ENCODE measurements at regions not wholly inside any gene's neighbourhood (a gene's known extent, or its start where the extent isn't known, plus 50 kb on each side); places are given as distances from the start of the nearest gene placed in this dataset.

- in situ Hi-C loops (cut with HindIII; ENCODE audit: extremely low pct_ligation_motif_present, low pct_unique_long_range_greater_than_20kb), result no loop called here
- no peak for TF ChIP-seq DNMT1 (CRISPR knock-in tag; IDR thresholded peaks at IDR 0.05)
- TF ChIP-seq ZNF839 (CRISPR knock-in tag; IDR thresholded peaks at IDR 0.05; ENCODE audit: borderline replicate concordance), result no peak
- TF ChIP-seq ZNF770 (CRISPR knock-in tag; IDR thresholded peaks at IDR 0.05), result no peak
- TF ChIP-seq ELK4 (CRISPR knock-in tag; IDR thresholded peaks at IDR 0.05; ENCODE audit: borderline replicate concordance), result no peak
- Histone ChIP-seq H2AFZ (ENCODE audit: low read length) (no peak overlapping the region), H3K27me3 (ENCODE audit: control insufficient read depth in 1 of 2, insufficient read depth in 2 of 2, low read length in 2 of 2) (no peaks in the 10 kb centered on the region), H3K36me3 (replicated peaks in 1 of 2; ENCODE audit: control insufficient read depth in 1 of 2, insufficient read depth in 2 of 2, low read length in 2 of 2) (no peaks in the 10 kb centered on the region), H3K27ac (ENCODE audit: extremely low read length, insufficient read depth, low read length) (no peak overlapping the region), H3K4me3 (replicated peaks in 1 of 3; ENCODE audit: insufficient read depth in 1 of 3, low read depth in 2 of 3, low read length in 3 of 3) (no peak overlapping the region), H3K4me2 (ENCODE audit: low read depth, low read length) (no peak overlapping the region), H3K9ac (ENCODE audit: insufficient read depth, low read depth, low read length) (no peak overlapping the region), H4K20me1 (ENCODE audit: insufficient read depth, low read length) (no peaks in the 10 kb centered on the region), H3K9me3 (ENCODE audit: low read length) (peaks cover 11% of the 10 kb centered on the region; the same call in 1 of the 2 replicates), H3K4me1 (ENCODE audit: insufficient read depth, low read length) (no peaks in the 10 kb centered on the region), H3K79me2 (ENCODE audit: insufficient read depth, low read length) (no peaks in the 10 kb centered on the region)
- POLR2A ChIA-PET, result no interaction called here
- 0% methylated on average over 2 of the region's 2 CpGs for WGBS (ENCODE audit: low lambda C conversion rate)
- intact Hi-C loops (cut with micrococcal nuclease; ENCODE audit: unreplicated experiment), result no loop called here
- FAIRE-seq, result no peak
- CTCF ChIA-PET (ENCODE audit: low intra/inter-chr PET ratio, low total read pairs), result no interaction called here
- no peak for ATAC-seq
- no TSS peak for BruUV-seq (replicated peaks)
- DNase-seq (ENCODE audit: low spot score), result no peak
Observed at GRCh38 chr2:228268301-228268700, 86.8 kb upstream of the SPHKAP start.

GRCh38 chr2:228263156-228263555, 81.7 kb upstream of the SPHKAP start:
- DNase-seq (ENCODE audit: low spot score) (no peak), ATAC-seq (no peak), FAIRE-seq (no peak)
- Histone ChIP-seq H3K27ac (ENCODE audit: extremely low read length, insufficient read depth, low read length) (no peak overlapping the region), H3K4me3 (replicated peaks in 1 of 3; ENCODE audit: insufficient read depth in 1 of 3, low read depth in 2 of 3, low read length in 3 of 3) (no peak overlapping the region), H3K9me3 (ENCODE audit: low read length) (no peaks in the 10 kb centered on the region), H4K20me1 (ENCODE audit: insufficient read depth, low read length) (no peaks in the 10 kb centered on the region), H3K4me1 (ENCODE audit: insufficient read depth, low read length) (no peaks in the 10 kb centered on the region), H3K27me3 (ENCODE audit: control insufficient read depth in 1 of 2, insufficient read depth in 2 of 2, low read length in 2 of 2) (no peaks in the 10 kb centered on the region), H3K9ac (ENCODE audit: insufficient read depth, low read depth, low read length) (no peak overlapping the region), H3K79me2 (ENCODE audit: insufficient read depth, low read length) (no peaks in the 10 kb centered on the region), H3K36me3 (replicated peaks in 1 of 2; ENCODE audit: control insufficient read depth in 1 of 2, insufficient read depth in 2 of 2, low read length in 2 of 2) (no peaks in the 10 kb centered on the region), H3K4me2 (ENCODE audit: low read depth, low read length) (no peak overlapping the region), H2AFZ (ENCODE audit: low read length) (no peak overlapping the region)
- in situ Hi-C loops (cut with HindIII; ENCODE audit: extremely low pct_ligation_motif_present, low pct_unique_long_range_greater_than_20kb) (no loop called here), intact Hi-C loops (cut with micrococcal nuclease; ENCODE audit: unreplicated experiment) (no loop called here)
- ChIA-PET CTCF (ENCODE audit: low intra/inter-chr PET ratio, low total read pairs) (no interaction called here), POLR2A (no interaction called here)
- BruUV-seq (replicated peaks), result no TSS peak
- 78% methylated on average over 3 of the region's 3 CpGs for WGBS (ENCODE audit: low lambda C conversion rate)
- no peak for TF ChIP-seq KLF11 (CRISPR knock-in tag; IDR thresholded peaks at IDR 0.05)
- no peak for TF ChIP-seq ZSCAN21 (CRISPR knock-in tag; IDR thresholded peaks at IDR 0.05; ENCODE audit: borderline replicate concordance)
- TF ChIP-seq SMARCE1 (IDR thresholded peaks at IDR 0.05; ENCODE audit: borderline replicate concordance), result no peak
- no peak for TF ChIP-seq POLR2A (IDR thresholded peaks at IDR 0.05; ENCODE audit: insufficient read depth in 1 of 2, low read depth in 2 of 2, low read length in 2 of 2)
- TF ChIP-seq TIGD3 (CRISPR knock-in tag; IDR thresholded peaks at IDR 0.05; ENCODE audit: borderline replicate concordance), result no peak
- TF ChIP-seq SIX4 (CRISPR knock-in tag; IDR thresholded peaks at IDR 0.05), result no peak
- no peak for TF ChIP-seq HOXA7 (CRISPR knock-in tag; IDR thresholded peaks at IDR 0.05)

All from HepG2 (cell line).